CD4-positive, alpha-beta T cell treated with Interferon alpha-2 for 1 hour (primary cell): ENCODE measurements at regions not wholly inside any gene's neighbourhood (a gene's known extent, or its start where the extent isn't known, plus 50 kb on each side); places are given as distances from the start of the nearest gene placed in this dataset.
"Not testable (repeated sequence)": the region's sequence is repeated elsewhere in the genome, so short reads cannot be mapped to it uniquely, and the experiment has no call there.

ENCODE experiments used
- DNase-seq, 2 donors: peaks; one replicate each; pipeline ENCODE4 v3.0.0-alpha.2; 2020 to 2022

- no peak for DNase-seq
Measured at GRCh38 chrX:26581091-26581490, 365.1 kb downstream of the MAGEB5 start.

- DNase-seq: no peak
Measured at GRCh38 chrX:26580021-26580420, 364.1 kb downstream of the MAGEB5 start.

- no peak for DNase-seq
Measured at GRCh38 chrX:26574234-26574633, 358.3 kb downstream of the MAGEB5 start.

- no peak for DNase-seq
Measured at GRCh38 chrX:26562156-26562555, 346.2 kb downstream of the MAGEB5 start.

GRCh38 chrX:26559855-26560254, 343.9 kb downstream of the MAGEB5 start:
- DNase-seq: no peak

- DNase-seq: no peak
Measured at GRCh38 chrX:26558719-26559386, 342.9 kb downstream of the MAGEB5 start.

- no peak for DNase-seq
Measured at GRCh38 chrX:26557691-26558321, 341.8 kb downstream of the MAGEB5 start.

- DNase-seq: not testable (repeated sequence)
Measured at GRCh38 chrX:26525768-26526167, 309.8 kb downstream of the MAGEB5 start.

GRCh38 chrX:26522501-26522900, 306.5 kb downstream of the MAGEB5 start:
- DNase-seq: no peak

GRCh38 chrX:26511589-26512363, 295.8 kb downstream of the MAGEB5 start:
- no peak for DNase-seq

GRCh38 chrX:26470941-26471340, 255.0 kb downstream of the MAGEB5 start:
- no peak for DNase-seq

GRCh38 chrX:26466387-26466786, 250.4 kb downstream of the MAGEB5 start:
- DNase-seq: no peak

- DNase-seq: no peak
Measured at GRCh38 chrX:26445288-26445687, 229.3 kb downstream of the MAGEB5 start.

GRCh38 chrX:26444417-26444816, 228.4 kb downstream of the MAGEB5 start:
- not testable (repeated sequence) for DNase-seq

- DNase-seq: no peak
Measured at GRCh38 chrX:26442340-26442739, 226.4 kb downstream of the MAGEB5 start.

- no peak for DNase-seq
Measured at GRCh38 chrX:26414534-26414933, 198.6 kb downstream of the MAGEB5 start.

GRCh38 chrX:26411045-26411444, 195.1 kb downstream of the MAGEB5 start:
- DNase-seq: no peak

GRCh38 chrX:26409636-26410035, 193.7 kb downstream of the MAGEB5 start:
- DNase-seq: no peak

GRCh38 chrX:26387906-26388305, 171.9 kb downstream of the MAGEB5 start:
- no peak for DNase-seq

- no peak for DNase-seq
Measured at GRCh38 chrX:26376037-26376708, 160.2 kb downstream of the MAGEB5 start.

GRCh38 chrX:26375346-26375745, 159.4 kb downstream of the MAGEB5 start:
- no peak for DNase-seq

GRCh38 chrX:26373829-26374228, 157.9 kb downstream of the MAGEB5 start:
- DNase-seq: no peak

GRCh38 chrX:26352891-26353430, 137.0 kb downstream of the MAGEB5 start:
- no peak for DNase-seq
